IMR-90 (cell line): ENCODE measurements at regions not wholly inside any gene's neighbourhood (a gene's known extent, or its start where the extent isn't known, plus 50 kb on each side); places are given as distances from the start of the nearest gene placed in this dataset.

Experiments used
- ATAC-seq: fragments of 200-7000 bp; cut with Tn5 transposase; 2 replicates; pipeline ENCODE4 v1.9.1; 2020; ENCODE audit warnings: low read depth, mild to moderate bottlenecking, moderate library complexity
- BruUV-seq: library from RNA; stranded (reverse); fragments of 400-500 nt; replicated peaks from 2 replicates; lab custom pipeline; 2021; lab: Mats Ljungman, UMichigan
- CTCF ChIA-PET: fragments of 300-600 bp; formaldehyde crosslinking; extraction: SDS; loops from one replicate; lab custom pipeline; 2021; ENCODE audit warnings: antibody characterized with exemption; lab: Yijun Ruan, JAX
- POLR2A ChIA-PET: fragments of 300-600 bp; sonication (Branson Sonifier 250); formaldehyde crosslinking; loops from one replicate; lab custom pipeline; 2022; ENCODE audit warnings: antibody characterized with exemption; ENCODE audit not compliant: unreplicated experiment; lab: Charles Lee
- DNase-seq: peaks from one replicate; pipeline ENCODE4 v3.0.0; 2013
- H2AFZ ChIP-seq: replicated peaks from 2 replicates; pipeline ENCODE3; 2013; ENCODE audit warnings: low read length, mild to moderate bottlenecking; ENCODE audit not compliant: poor library complexity
- H2AK5ac ChIP-seq: 2 replicates; pipeline ENCODE4 v1.6.1; 2013; ENCODE audit warnings: low read depth, low read length, inconsistent platforms
- H2AK9ac ChIP-seq: replicated peaks from 2 replicates; pipeline ENCODE3; 2013; ENCODE audit warnings: mild to moderate bottlenecking, low read depth, low read length, moderate library complexity; ENCODE audit not compliant: poor library complexity
- H2BK120ac ChIP-seq: 2 replicates; pipeline ENCODE4 v1.6.1; 2013; ENCODE audit warnings: low read depth, low read length, inconsistent platforms
- H2BK15ac ChIP-seq: 3 replicates; pipeline ENCODE4 v1.6.1; 2013; ENCODE audit warnings: low read depth, low read length, inconsistent platforms
- H2BK20ac ChIP-seq: 2 replicates; pipeline ENCODE4 v1.6.1; 2013; ENCODE audit warnings: low read depth, mild to moderate bottlenecking, inconsistent platforms, low read length, moderate library complexity
- H2BK5ac ChIP-seq: 2 replicates; pipeline ENCODE4 v1.6.1; 2013; ENCODE audit warnings: mild to moderate bottlenecking, low read depth, low read length, inconsistent platforms; ENCODE audit not compliant: poor library complexity, severe bottlenecking
- H3K14ac ChIP-seq: replicated peaks from 2 replicates; pipeline ENCODE4 v1.6.1; 2013; ENCODE audit warnings: low read depth, low read length, inconsistent platforms
- H3K18ac ChIP-seq: 2 replicates; pipeline ENCODE4 v1.6.1; 2013; ENCODE audit warnings: low read depth, low read length, control low read depth
- H3K23ac ChIP-seq: 2 replicates; pipeline ENCODE4 v1.6.1; 2013; ENCODE audit warnings: low read depth, low read length, inconsistent platforms
- H3K27ac ChIP-seq: 2 replicates; pipeline ENCODE4 v1.5.1; 2013; ENCODE audit warnings: mild to moderate bottlenecking, control low read depth, low read length; ENCODE audit not compliant: insufficient read depth
- H3K27me3 ChIP-seq: 2 replicates; pipeline ENCODE4 v1.6.1; 2013; ENCODE audit warnings: low read length; ENCODE audit not compliant: control insufficient read depth, insufficient read depth
- H3K36me3 ChIP-seq: 2 replicates; pipeline ENCODE4 v1.6.1; 2013; ENCODE audit warnings: low read length, mixed read lengths; ENCODE audit not compliant: control insufficient read depth, insufficient read depth
- H3K4ac ChIP-seq: 2 replicates; pipeline ENCODE4 v1.6.1; 2013; ENCODE audit warnings: low read depth, low read length, inconsistent platforms
- H3K4me1 ChIP-seq: 2 replicates; pipeline ENCODE4 v1.6.1; 2013; ENCODE audit warnings: low read length, mixed read lengths; ENCODE audit not compliant: control insufficient read depth, insufficient read depth
- H3K4me2 ChIP-seq: 2 replicates; pipeline ENCODE4 v1.6.1; 2013; ENCODE audit warnings: low read depth, mild to moderate bottlenecking, control low read depth, low read length, moderate library complexity
- H3K4me3 ChIP-seq: 2 replicates; pipeline ENCODE4 v1.5.1; 2013; ENCODE audit warnings: low read depth, mild to moderate bottlenecking, control low read depth, low read length, moderate library complexity; ENCODE audit not compliant: insufficient read depth
- H3K56ac ChIP-seq: 2 replicates; pipeline ENCODE4 v1.6.1; 2013; ENCODE audit warnings: low read length, inconsistent platforms; ENCODE audit not compliant: insufficient read depth; ENCODE audit errors: extremely low read depth
- H3K79me1 ChIP-seq, 2 experiments: 2 replicates each; pipeline ENCODE4 v1.6.1; 2013; ENCODE audit warnings: low read length in 2 of 2, inconsistent platforms in 1 of 2, low read depth in 1 of 2
- H3K9ac ChIP-seq: 2 replicates; pipeline ENCODE4 v1.6.1; 2013; ENCODE audit warnings: low read depth, low read length, control low read depth
- H3K9me1 ChIP-seq: 2 replicates; pipeline ENCODE4 v1.6.1; 2013; ENCODE audit warnings: low read length, inconsistent platforms; ENCODE audit not compliant: insufficient read depth
- H3K9me3 ChIP-seq: 2 replicates; pipeline ENCODE4 v1.6.1; 2013; ENCODE audit warnings: low read length; ENCODE audit not compliant: control insufficient read depth, insufficient read depth
- H4K20me1 ChIP-seq: 2 replicates; pipeline ENCODE4 v1.6.1; 2013; ENCODE audit warnings: low read length, inconsistent platforms; ENCODE audit not compliant: insufficient read depth
- H4K5ac ChIP-seq: 2 replicates; pipeline ENCODE4 v1.6.1; 2013; ENCODE audit warnings: mild to moderate bottlenecking, low read depth, low read length, control low read depth
- H4K8ac ChIP-seq, 2 experiments: 2 replicates each; pipeline ENCODE4 v1.6.1; 2013; ENCODE audit warnings: low read depth in 2 of 2, low read length in 2 of 2, control low read depth in 1 of 2, inconsistent platforms in 1 of 2
- H4K91ac ChIP-seq: 2 replicates; pipeline ENCODE4 v1.6.1; 2013; ENCODE audit warnings: low read depth, low read length, inconsistent platforms; ENCODE audit not compliant: insufficient read depth
- BHLHE40 ChIP-seq: fragments of 150-350 bp; IDR thresholded peaks from 2 replicates; pipeline ENCODE4 v1.6.1; 2016; ENCODE audit warnings: mild to moderate bottlenecking, low read depth, low read length
- CHD1 ChIP-seq: IDR thresholded peaks from 2 replicates; pipeline ENCODE4 v1.6.1; 2012; ENCODE audit warnings: low read depth, low read length, improper control_type of control experiment
- CTCF ChIP-seq: conservative IDR thresholded peaks from 2 replicates; pipeline ENCODE4 v1.5.1; 2012; ENCODE audit warnings: mild to moderate bottlenecking, low read depth, low read length, improper control_type of control experiment
- MXI1 ChIP-seq: IDR thresholded peaks from 2 replicates; pipeline ENCODE4 v1.6.1; 2012; ENCODE audit warnings: low read depth, mild to moderate bottlenecking, low read length, moderate library complexity, borderline replicate concordance
- NFE2L2 ChIP-seq: fragments of 150-350 bp; IDR thresholded peaks from 2 replicates; pipeline ENCODE4 v1.6.1; 2016; ENCODE audit warnings: low read depth, mild to moderate bottlenecking, low read length
- POLR2A ChIP-seq: IDR thresholded peaks from 2 replicates; pipeline ENCODE4 v1.6.1; 2012; ENCODE audit warnings: mild to moderate bottlenecking, low read depth, low read length
- RAD21 ChIP-seq: IDR thresholded peaks from 2 replicates; pipeline ENCODE4 v1.6.1; 2012; ENCODE audit warnings: low read length, improper control_type of control experiment
- RCOR1 ChIP-seq: IDR thresholded peaks from 2 replicates; pipeline ENCODE4 v1.6.1; 2012; ENCODE audit warnings: mild to moderate bottlenecking, low read length, improper control_type of control experiment; ENCODE audit not compliant: insufficient replicate concordance
- RFX5 ChIP-seq: IDR thresholded peaks from 2 replicates; pipeline ENCODE4 v1.8.0; 2012; ENCODE audit warnings: low read depth, mild to moderate bottlenecking, low read length, moderate library complexity
- SMC3 ChIP-seq: fragments of 150-350 bp; IDR thresholded peaks from 2 replicates; pipeline ENCODE4 v1.6.1; 2016; ENCODE audit warnings: low read depth, mild to moderate bottlenecking, antibody characterized with exemption, low read length, moderate library complexity
- WGBS, 2 experiments: methylation state at CpG; one replicate each; pipeline versions ENCODE4 v1.1.5 to v1.1.7; 2013; ENCODE audit warnings: missing lambda C conversion rate in 2 of 2; ENCODE audit not compliant: insufficient read length in 1 of 2; ENCODE audit errors: extremely low coverage in 2 of 2; 5-methylcytosine and 5-hydroxymethylcytosine counted together
- dilution Hi-C: fragments of 300-500 bp; cut with HindIII; formaldehyde crosslinking; loops from one replicate; pipeline ENCODE4 v1.14.3; 2018; ENCODE audit warnings: low sequenced_read_pairs; ENCODE audit not compliant: unreplicated experiment
- in situ Hi-C: fragments of 300-500 bp; cut with MboI; formaldehyde crosslinking; loops from 3 replicates; pipeline ENCODE4 v1.14.3; 2019; ENCODE audit warnings: low sequenced_read_pairs, inconsistent platforms, mixed read lengths
- intact Hi-C: fragments of 100-400 bp; cut with micrococcal nuclease; formaldehyde crosslinking; loops from 2 replicates; pipeline ENCODE4 v1.10.0; 2022

- ChIA-PET POLR2A (no interaction called here), CTCF (interaction anchor here (0.8 kb wide), 1 partner anchor 313 kb away, joined by 4 read pairs; no protein-coding TSS in a partner anchor)
- ATAC-seq (no peak), DNase-seq (no peak)
- H3K4me3 ChIP-seq: no peak overlapping the region
- H3K4me1 ChIP-seq: peaks cover 13% of the 10 kb centered on the region
- 95% methylated on average over 2 of the region's 4 CpGs; no CpG with 5 or more reads in 1 of the 2 experiments for WGBS, 2 experiments
- H3K27ac ChIP-seq: no peak overlapping the region
- no peak overlapping the region for H2AFZ ChIP-seq
- intact Hi-C loops: no loop called here
- H3K9ac ChIP-seq: no peak overlapping the region
- H3K36me3 ChIP-seq: no peaks in the 10 kb centered on the region
- no peak overlapping the region for H3K56ac ChIP-seq
- H4K8ac ChIP-seq: no peak overlapping the region
- H4K91ac ChIP-seq: no peak overlapping the region
- no peak overlapping the region; the same call in 1 of the 2 replicates for H4K5ac ChIP-seq
- H3K23ac ChIP-seq: no peak overlapping the region
- H3K4me2 ChIP-seq: no peak overlapping the region
- no peak overlapping the region for H2AK5ac ChIP-seq
- H2BK15ac ChIP-seq: no peak overlapping the region
- no peak overlapping the region for H3K14ac ChIP-seq
- no peak overlapping the region for H2BK20ac ChIP-seq
- no TSS peak for BruUV-seq
- no peak for TF ChIP-seq CTCF
- no peak for TF ChIP-seq MXI1
- no peak for TF ChIP-seq RCOR1
- TF ChIP-seq BHLHE40: no peak
- TF ChIP-seq NFE2L2: no peak
- TF ChIP-seq CHD1: no peak
- no peak for TF ChIP-seq POLR2A
- TF ChIP-seq RAD21: no peak
- TF ChIP-seq RFX5: no peak
- TF ChIP-seq SMC3: no peak
- H3K9me1 ChIP-seq: peaks cover 3% of the 10 kb centered on the region; the same call in 1 of the 2 replicates
- no peaks in the 10 kb centered on the region; the same call in 1 of the 2 replicates for H3K27me3 ChIP-seq
- H3K18ac ChIP-seq: no peak overlapping the region; the same call in 1 of the 2 replicates
- no peak overlapping the region for H2BK5ac ChIP-seq
- in situ Hi-C loops: no loop called here
- no peak overlapping the region for H2AK9ac ChIP-seq
- peaks cover 2% of the 10 kb centered on the region; the same call in 1 of the 2 replicates for H4K20me1 ChIP-seq
- H2BK120ac ChIP-seq: no peak overlapping the region
- H3K79me1 ChIP-seq: no peaks in the 10 kb centered on the region
- H3K9me3 ChIP-seq: no peaks in the 10 kb centered on the region
- dilution Hi-C loops: no loop called here
- H3K4ac ChIP-seq: no peak overlapping the region
Observed at GRCh38 chr11:130549393-130549999, 101.1 kb downstream of the ADAMTS15 start.
